ENCODE measurements at regions not wholly inside any gene's neighbourhood (a gene's known extent, or its start where the extent isn't known, plus 50 kb on each side); places are given as distances from the start of the nearest gene placed in this dataset.

GRCh38 chr22:35195226-35195625 is 62.1 kb upstream of the HMGXB4 start:
- H3K36me3 Mint-ChIP-seq (ENCODE audit: low read depth, unreplicated experiment): no peaks in the 10 kb centered on the region
- Histone ChIP-seq H4K20me1 (ENCODE audit: insufficient read depth, low read length) (no peaks in the 10 kb centered on the region), H3K9me3 (ENCODE audit: insufficient read depth, low read depth, low read length) (no peaks in the 10 kb centered on the region), H3K36me3 (ENCODE audit: insufficient read depth, low read length) (no peaks in the 10 kb centered on the region), H3K4me2 (ENCODE audit: low read length) (no peak overlapping the region), H2AFZ (ENCODE audit: low read depth, low read length) (no peak overlapping the region), H3K79me2 (ENCODE audit: insufficient read depth, low read length) (no peaks in the 10 kb centered on the region), H3K27me3 (ENCODE audit: insufficient read depth, low read length) (peaks cover 8% of the 10 kb centered on the region), H3K27ac (ENCODE audit: low read depth, low read length) (no peak overlapping the region), H3K9ac (ENCODE audit: low read length) (no peak overlapping the region), H3K4me3 (ENCODE audit: insufficient read depth, low read depth, low read length) (no peak overlapping the region), H3K4me1 (ENCODE audit: insufficient read depth, low read length) (no peaks in the 10 kb centered on the region)
- FAIRE-seq: no peak
- H3K4me3 Mint-ChIP-seq (ENCODE audit: unreplicated experiment): no peak overlapping the region
- no peak for TF ChIP-seq CTCF (IDR thresholded peaks at IDR 0.05; ENCODE audit: insufficient read depth, low read depth, low read length)
- TF ChIP-seq EZH2 (IDR thresholded peaks at IDR 0.05; ENCODE audit: insufficient read depth, low read length): no peak
- peaks cover 10% of the 10 kb centered on the region for H3K9me3 Mint-ChIP-seq (ENCODE audit: unreplicated experiment)
- no peak for DNase-seq (ENCODE audit: low read depth)
- H3K27ac Mint-ChIP-seq (ENCODE audit: unreplicated experiment): no peak overlapping the region
- peaks cover 20% of the 10 kb centered on the region for H3K27me3 Mint-ChIP-seq (ENCODE audit: low read depth, unreplicated experiment)
- H3K4me1 Mint-ChIP-seq (ENCODE audit: low read depth, unreplicated experiment): peaks cover 6% of the 10 kb centered on the region

- peaks cover 21% of the 10 kb centered on the region for H3K27me3 Mint-ChIP-seq (ENCODE audit: low read depth, unreplicated experiment)
- no peaks in the 10 kb centered on the region for H3K79me2 ChIP-seq (ENCODE audit: insufficient read depth, low read length)
These were observed 61.5 kb upstream of the HMGXB4 start for GRCh38 chr22:35195821-35196220.

More at GRCh38 chr22:35195821-35196220, 61.5 kb upstream of the HMGXB4 start:
- H3K4me1 Mint-ChIP-seq (ENCODE audit: low read depth, unreplicated experiment): peaks cover 6% of the 10 kb centered on the region
- Histone ChIP-seq H3K9me3 (ENCODE audit: insufficient read depth, low read depth, low read length) (no peaks in the 10 kb centered on the region), H4K20me1 (ENCODE audit: insufficient read depth, low read length) (no peaks in the 10 kb centered on the region), H3K27ac (ENCODE audit: low read depth, low read length) (no peak overlapping the region), H3K4me3 (ENCODE audit: insufficient read depth, low read depth, low read length) (no peak overlapping the region), H3K9ac (ENCODE audit: low read length) (no peak overlapping the region), H3K4me2 (ENCODE audit: low read length) (no peak overlapping the region), H3K36me3 (ENCODE audit: insufficient read depth, low read length) (no peaks in the 10 kb centered on the region), H3K27me3 (ENCODE audit: insufficient read depth, low read length) (peaks cover 8% of the 10 kb centered on the region), H3K4me1 (ENCODE audit: insufficient read depth, low read length) (no peaks in the 10 kb centered on the region), H2AFZ (ENCODE audit: low read depth, low read length) (no peak overlapping the region)
- peaks cover 5% of the 10 kb centered on the region for H3K9me3 Mint-ChIP-seq (ENCODE audit: unreplicated experiment)
- H3K4me3 Mint-ChIP-seq (ENCODE audit: unreplicated experiment): no peak overlapping the region
- no peak for FAIRE-seq
- DNase-seq (ENCODE audit: low read depth): no peak
- TF ChIP-seq CTCF (IDR thresholded peaks at IDR 0.05; ENCODE audit: insufficient read depth, low read depth, low read length): no peak
- no peak for TF ChIP-seq EZH2 (IDR thresholded peaks at IDR 0.05; ENCODE audit: insufficient read depth, low read length)
- H3K36me3 Mint-ChIP-seq (ENCODE audit: low read depth, unreplicated experiment): no peaks in the 10 kb centered on the region
- no peak overlapping the region for H3K27ac Mint-ChIP-seq (ENCODE audit: unreplicated experiment)

All from astrocyte (in vitro differentiated cells and primary cell).